C4-2B (cell line): ENCODE measurements at regions not wholly inside any gene's neighbourhood (a gene's known extent, or its start where the extent isn't known, plus 50 kb on each side); places are given as distances from the start of the nearest gene placed in this dataset.
A peak's percentile ranks its signal among the peaks of the same experiment; 100 is the strongest.

Source experiments
- H3K27ac ChIP-seq: fragments of 450-650 bp; 2 replicates; pipeline ENCODE4 v1.5.1; 2017
- CTCF ChIP-seq: fragments of 450-650 bp; conservative IDR thresholded peaks from 2 replicates; pipeline ENCODE4 v1.5.1; 2017; ENCODE audit warnings: mild to moderate bottlenecking
- ZFX ChIP-seq: fragments of 450-650 bp; IDR thresholded peaks from 2 replicates; pipeline ENCODE4 v1.6.1; 2017

GRCh38 chr3:167930453-167930852 is 165.3 kb downstream of the GOLIM4 start:
- TF ChIP-seq CTCF (no peak), ZFX (no peak)
- H3K27ac ChIP-seq: no peak overlapping the region

GRCh38 chr3:167929968-167930367 is 165.8 kb downstream of the GOLIM4 start:
- no peak overlapping the region for H3K27ac ChIP-seq
- TF ChIP-seq ZFX (no peak), CTCF (no peak)

- TF ChIP-seq CTCF (peak; percentile 68), ZFX (no peak)
- no peak overlapping the region for H3K27ac ChIP-seq
Measured at GRCh38 chr3:167928381-167928780, 167.3 kb downstream of the GOLIM4 start.

- H3K27ac ChIP-seq: no peak overlapping the region
- TF ChIP-seq CTCF (no peak), ZFX (no peak)
Measured at GRCh38 chr3:167920747-167921146, 175.0 kb downstream of the GOLIM4 start.

- TF ChIP-seq CTCF: no peak
- no peak for TF ChIP-seq ZFX
- H3K27ac ChIP-seq: no peak overlapping the region
Measured at GRCh38 chr3:167919590-167919989, 176.1 kb downstream of the GOLIM4 start.

- no peak overlapping the region for H3K27ac ChIP-seq
- TF ChIP-seq CTCF: no peak
- no peak for TF ChIP-seq ZFX
Measured at GRCh38 chr3:167918686-167919085, 177.0 kb downstream of the GOLIM4 start.

GRCh38 chr3:167918008-167918596 is 177.6 kb downstream of the GOLIM4 start:
- no peak overlapping the region for H3K27ac ChIP-seq
- TF ChIP-seq CTCF (no peak), ZFX (no peak)
